Fibroblast of pulmonary artery (primary cell): ENCODE measurements at regions not wholly inside any gene's neighbourhood (a gene's known extent, or its start where the extent isn't known, plus 50 kb on each side); places are given as distances from the start of the nearest gene placed in this dataset.

ENCODE experiments used
- DNase-seq: peaks from one replicate; pipeline ENCODE4 v3.0.0-alpha.2; 2010; ENCODE audit warnings: low read depth
- H3K4me3 ChIP-seq: replicated peaks from 2 replicates; pipeline ENCODE4 v1.5.1; 2011; ENCODE audit warnings: low read depth, mild to moderate bottlenecking, control low read depth, low read length, moderate library complexity
- CTCF ChIP-seq: IDR thresholded peaks from 2 replicates; pipeline ENCODE4 v1.5.1; 2011; ENCODE audit warnings: mild to moderate bottlenecking, control low read depth, low read length, inconsistent platforms; ENCODE audit errors: missing control alignments

GRCh38 chr14:99028041-99028440, 244.0 kb downstream of the BCL11B start:
- DNase-seq: no peak
- no peak overlapping the region for H3K4me3 ChIP-seq
- TF ChIP-seq CTCF: no peak

- DNase-seq: no peak
- no peak for TF ChIP-seq CTCF
- H3K4me3 ChIP-seq: no peak overlapping the region
These were observed 243.5 kb downstream of the BCL11B start for GRCh38 chr14:99028521-99028920.

GRCh38 chr14:99029145-99029915, 242.7 kb downstream of the BCL11B start:
- no peak overlapping the region for H3K4me3 ChIP-seq
- TF ChIP-seq CTCF: no peak
- DNase-seq: no peak

- TF ChIP-seq CTCF: no peak
- no peak for DNase-seq
- H3K4me3 ChIP-seq: no peak overlapping the region
These were observed 242.1 kb downstream of the BCL11B start for GRCh38 chr14:99029916-99030305.

GRCh38 chr14:99030454-99030853, 241.5 kb downstream of the BCL11B start:
- DNase-seq: no peak
- no peak for TF ChIP-seq CTCF
- H3K4me3 ChIP-seq: no peak overlapping the region

GRCh38 chr14:99032759-99033158, 239.2 kb downstream of the BCL11B start:
- DNase-seq: no peak
- H3K4me3 ChIP-seq: no peak overlapping the region
- no peak for TF ChIP-seq CTCF

GRCh38 chr14:99033951-99034350, 238.0 kb downstream of the BCL11B start:
- DNase-seq: no peak
- H3K4me3 ChIP-seq: no peak overlapping the region
- TF ChIP-seq CTCF: no peak
